BJ (cell line): ENCODE measurements at regions not wholly inside any gene's neighbourhood (a gene's known extent, or its start where the extent isn't known, plus 50 kb on each side); places are given as distances from the start of the nearest gene placed in this dataset.

Source experiments
- CTCF ChIA-PET: fragments of 350-600 bp; formaldehyde crosslinking; extraction: SDS; loops from one replicate; lab custom pipeline; 2021; ENCODE audit warnings: antibody characterized with exemption, inconsistent platforms; lab: Yijun Ruan, JAX
- POLR2A ChIA-PET: fragments of 300-600 bp; sonication (Branson Sonifier 250); formaldehyde crosslinking; extraction: SDS; loops from one replicate; lab custom pipeline; 2021; ENCODE audit warnings: antibody characterized with exemption; lab: Charles Lee
- DNase-seq: peaks from one replicate; pipeline ENCODE4 v3.0.0-alpha.2; 2011; ENCODE audit warnings: low read depth
- H3K27me3 ChIP-seq: 2 replicates; pipeline ENCODE4 v1.6.0; 2011; ENCODE audit warnings: low read length; ENCODE audit not compliant: control insufficient read depth, insufficient read depth
- H3K36me3 ChIP-seq: 2 replicates; pipeline ENCODE4 v1.5.1; 2011; ENCODE audit warnings: low read length; ENCODE audit not compliant: control insufficient read depth, insufficient read depth
- H3K4me3 ChIP-seq: 2 replicates; pipeline ENCODE4 v1.5.1; 2011; ENCODE audit warnings: low read depth, mild to moderate bottlenecking, control low read depth, low read length
- TF ChIP-seq, protein P1 (sequence below): IDR thresholded peaks from 2 replicates; pipeline ENCODE4 v1.5.1; 2011; ENCODE audit warnings: low read depth, mild to moderate bottlenecking, control low read depth, inconsistent platforms, low read length, moderate library complexity; ENCODE audit not compliant: insufficient read depth

DNA sequence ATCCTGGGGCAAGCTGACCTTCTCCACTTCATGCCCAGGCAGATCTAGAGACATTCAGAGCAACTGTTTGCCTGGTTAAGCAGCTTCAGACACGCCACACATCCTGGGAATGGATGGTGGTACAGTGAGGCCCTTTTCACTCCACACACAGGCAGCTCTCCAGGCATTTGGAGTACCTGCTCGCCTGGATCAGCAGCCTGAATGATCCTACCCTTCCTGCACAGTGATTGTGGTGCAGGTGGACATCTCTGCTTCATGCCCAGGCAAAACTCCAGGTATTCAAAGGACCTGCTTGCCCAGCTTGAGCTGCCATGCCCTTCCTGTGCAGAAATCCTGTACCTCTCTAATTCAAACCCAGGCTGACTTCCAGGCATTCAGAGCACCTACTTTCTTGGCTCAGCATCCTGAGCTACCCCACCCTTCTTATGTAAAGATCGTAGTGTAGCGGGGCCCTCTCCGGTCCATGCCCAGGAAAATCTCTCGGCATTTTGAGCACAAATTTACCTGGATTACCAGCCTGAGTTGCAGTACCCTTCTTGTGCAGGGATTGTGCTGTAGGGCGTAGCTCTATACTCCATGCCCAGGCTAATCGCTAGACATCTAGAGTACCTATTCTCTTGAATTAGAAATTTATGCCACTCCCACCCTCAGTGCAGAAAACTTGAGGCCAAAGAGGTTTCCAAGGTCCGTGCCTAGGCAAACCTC, 972.8 kb downstream of the ANKRD7 start:
- Histone ChIP-seq H3K4me3 (no peak overlapping the region), H3K36me3 (no peaks in the 10 kb centered on the region), H3K27me3 (no peaks in the 10 kb centered on the region)
- POLR2A ChIA-PET = no interaction called here
- TF ChIP-seq, protein P1, sequence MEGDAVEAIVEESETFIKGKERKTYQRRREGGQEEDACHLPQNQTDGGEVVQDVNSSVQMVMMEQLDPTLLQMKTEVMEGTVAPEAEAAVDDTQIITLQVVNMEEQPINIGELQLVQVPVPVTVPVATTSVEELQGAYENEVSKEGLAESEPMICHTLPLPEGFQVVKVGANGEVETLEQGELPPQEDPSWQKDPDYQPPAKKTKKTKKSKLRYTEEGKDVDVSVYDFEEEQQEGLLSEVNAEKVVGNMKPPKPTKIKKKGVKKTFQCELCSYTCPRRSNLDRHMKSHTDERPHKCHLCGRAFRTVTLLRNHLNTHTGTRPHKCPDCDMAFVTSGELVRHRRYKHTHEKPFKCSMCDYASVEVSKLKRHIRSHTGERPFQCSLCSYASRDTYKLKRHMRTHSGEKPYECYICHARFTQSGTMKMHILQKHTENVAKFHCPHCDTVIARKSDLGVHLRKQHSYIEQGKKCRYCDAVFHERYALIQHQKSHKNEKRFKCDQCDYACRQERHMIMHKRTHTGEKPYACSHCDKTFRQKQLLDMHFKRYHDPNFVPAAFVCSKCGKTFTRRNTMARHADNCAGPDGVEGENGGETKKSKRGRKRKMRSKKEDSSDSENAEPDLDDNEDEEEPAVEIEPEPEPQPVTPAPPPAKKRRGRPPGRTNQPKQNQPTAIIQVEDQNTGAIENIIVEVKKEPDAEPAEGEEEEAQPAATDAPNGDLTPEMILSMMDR = no peak
- CTCF ChIA-PET = no interaction called here
- no peak for DNase-seq

DNA sequence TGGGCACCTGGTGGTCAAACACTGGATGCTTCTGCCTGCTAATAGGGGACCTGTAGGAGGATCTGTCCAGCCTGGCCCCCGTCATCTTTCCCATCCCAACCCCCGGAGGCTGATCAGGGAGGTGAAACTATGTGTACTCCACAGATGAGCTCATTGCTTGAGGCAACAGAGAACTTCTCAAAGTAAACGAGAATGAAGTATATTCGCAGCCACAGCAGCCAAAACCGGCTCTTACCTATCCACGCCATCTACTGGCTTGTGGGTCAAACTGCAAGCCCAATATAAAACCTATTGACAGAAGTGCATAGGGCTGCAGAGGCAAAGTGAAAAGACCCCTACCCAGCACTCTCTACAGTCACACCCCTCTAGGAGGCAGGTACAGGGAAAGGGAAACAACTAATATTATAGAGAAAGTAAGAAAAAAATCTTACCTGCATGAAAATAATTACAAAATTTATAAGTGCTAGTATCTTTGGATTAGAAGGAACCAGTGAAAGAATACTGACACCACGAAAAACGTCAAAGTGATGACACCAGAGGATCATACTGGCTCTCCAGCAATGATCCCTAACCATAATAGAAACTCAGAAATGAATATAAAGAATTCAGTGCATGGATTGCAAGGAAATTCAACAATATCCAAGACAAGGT, 973.5 kb downstream of the ANKRD7 start:
- DNase-seq = no peak
- TF ChIP-seq, protein P1 = peak; percentile 42; the same call in 1 of the 2 replicates
- no peak overlapping the region for H3K4me3 ChIP-seq
- CTCF ChIA-PET = no interaction called here
- no peaks in the 10 kb centered on the region for H3K27me3 ChIP-seq
- no peaks in the 10 kb centered on the region for H3K36me3 ChIP-seq
- POLR2A ChIA-PET = no interaction called here

DNA sequence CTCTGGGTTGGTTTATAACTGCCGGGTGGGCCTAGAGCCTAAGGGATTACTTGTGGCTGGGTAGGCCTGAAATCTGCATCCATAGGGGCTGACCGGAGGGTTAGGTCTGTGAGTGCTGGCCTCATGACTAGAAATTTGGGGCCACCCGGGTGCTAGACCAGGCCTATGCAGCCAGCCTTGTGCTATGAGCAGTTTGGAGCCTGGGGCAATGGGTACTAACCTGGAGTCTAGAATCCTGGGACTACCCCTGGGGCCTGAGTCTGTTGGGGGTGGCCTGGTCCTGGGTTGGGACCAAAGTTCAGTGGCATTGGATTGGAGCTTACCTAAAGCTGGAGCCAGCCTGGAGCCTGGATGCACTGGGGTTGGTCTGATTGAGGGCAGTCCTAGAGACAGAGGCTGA, 995.2 kb downstream of the ANKRD7 start:
- Histone ChIP-seq H3K27me3 (no peaks in the 10 kb centered on the region), H3K4me3 (no peak overlapping the region), H3K36me3 (no peaks in the 10 kb centered on the region)
- ChIA-PET POLR2A (no interaction called here), CTCF (no interaction called here)
- no peak for DNase-seq
- TF ChIP-seq, protein P1 = no peak

DNA sequence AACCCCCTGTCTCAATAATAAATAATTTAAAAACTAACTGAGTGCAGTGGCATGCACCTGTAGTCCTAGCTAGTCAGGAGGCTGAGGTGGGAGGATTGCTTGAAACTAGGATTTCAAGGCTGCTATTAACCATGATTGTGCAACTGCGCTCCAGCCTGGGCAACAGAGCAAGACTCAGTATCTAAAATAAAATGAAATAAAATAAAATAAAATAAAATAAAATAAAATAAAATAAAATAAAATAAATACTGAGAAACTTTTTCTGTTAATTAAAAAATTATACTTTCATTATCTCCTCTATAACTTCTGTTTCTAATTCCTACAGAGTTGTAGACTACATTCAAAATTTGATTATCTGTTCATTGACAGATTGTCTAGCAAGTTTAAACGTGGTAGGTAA, 999.4 kb downstream of the ANKRD7 start:
- POLR2A ChIA-PET = no interaction called here
- CTCF ChIA-PET = no interaction called here
- Histone ChIP-seq H3K4me3 (no peak overlapping the region), H3K36me3 (no peaks in the 10 kb centered on the region), H3K27me3 (no peaks in the 10 kb centered on the region)
- TF ChIP-seq, protein P1 = no peak
- DNase-seq = no peak

DNA sequence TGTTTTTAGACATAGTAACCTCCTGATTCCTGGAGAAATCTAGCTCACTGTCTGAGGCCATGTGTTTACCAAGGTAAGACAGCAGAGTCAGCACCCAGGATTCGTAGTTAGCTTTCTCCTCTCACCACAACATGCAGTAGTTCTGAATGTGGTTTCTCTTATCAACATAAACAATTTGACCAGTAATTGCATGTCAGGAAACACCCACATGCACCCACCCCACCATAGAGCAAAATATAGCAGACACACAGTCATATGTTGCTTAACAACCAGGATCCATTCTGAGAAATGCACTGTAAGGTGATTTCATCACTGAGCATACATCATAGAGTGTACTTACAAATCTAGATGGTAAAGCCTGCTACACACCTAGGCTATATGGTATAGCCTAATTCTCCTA, 1004.0 kb downstream of the ANKRD7 start:
- no peaks in the 10 kb centered on the region for H3K27me3 ChIP-seq
- H3K36me3 ChIP-seq = no peaks in the 10 kb centered on the region
- TF ChIP-seq, protein P1 = no peak
- DNase-seq = no peak
- CTCF ChIA-PET = no interaction called here
- POLR2A ChIA-PET = no interaction called here
- H3K4me3 ChIP-seq = no peak overlapping the region
